ENCODE measurements at regions not wholly inside any gene's neighbourhood (a gene's known extent, or its start where the extent isn't known, plus 50 kb on each side); places are given as distances from the start of the nearest gene placed in this dataset.
"Not testable (repeated sequence)": the region's sequence is repeated elsewhere in the genome, so short reads cannot be mapped to it uniquely, and the experiment has no call there.

GRCh38 chr3:163384383-163384782 lies 1693.9 kb downstream of the SI start:
- no peak overlapping the region for H3K4me3 ChIP-seq (ENCODE audit: low read length)
- no peak for DNase-seq (ENCODE audit: low read depth)
- no peak for TF ChIP-seq CTCF (conservative IDR thresholded peaks at IDR 0.05; ENCODE audit: low read length)

DNA sequence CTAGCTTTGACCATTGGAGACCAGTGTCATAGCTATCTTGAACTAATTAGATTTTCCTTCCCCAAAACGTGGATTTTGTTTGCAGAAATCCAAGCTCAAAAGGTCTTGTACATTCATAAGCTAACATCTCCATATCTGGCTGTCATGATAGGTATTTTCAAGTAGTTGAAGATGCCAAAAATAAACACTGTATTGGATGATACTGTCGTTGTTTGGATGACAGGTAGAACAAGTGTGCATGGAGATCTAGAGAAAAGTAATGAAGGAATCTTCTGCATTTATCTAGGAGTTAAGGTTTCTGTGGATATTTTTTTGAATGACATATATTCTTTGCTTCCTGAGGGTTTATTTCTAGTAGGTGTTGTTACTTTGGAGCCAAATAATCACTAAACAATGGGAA lies 1696.1 kb downstream of the SI start:
- no peak for TF ChIP-seq CTCF (conservative IDR thresholded peaks at IDR 0.05; ENCODE audit: low read length)

DNA sequence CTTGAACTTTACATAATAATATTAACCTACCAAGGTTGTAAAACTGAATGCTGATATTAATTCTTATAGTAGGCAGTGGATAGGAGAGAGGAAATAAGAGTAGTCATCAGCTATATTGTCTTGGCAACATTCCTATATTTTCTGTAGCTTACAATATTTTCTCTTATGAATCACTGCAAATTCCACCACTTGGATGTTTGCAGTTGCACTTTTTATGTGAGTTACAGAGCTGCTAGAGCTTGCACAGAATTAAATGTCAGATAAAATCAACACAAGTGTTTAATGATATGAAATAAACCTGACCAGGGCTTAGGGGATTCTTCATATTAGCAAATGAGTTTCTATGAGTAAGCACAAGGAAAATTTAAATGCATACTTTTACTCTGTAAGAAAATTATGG lies 1710.1 kb downstream of the SI start:
- no peak overlapping the region for H3K4me3 ChIP-seq (ENCODE audit: low read length)
- TF ChIP-seq CTCF (conservative IDR thresholded peaks at IDR 0.05; ENCODE audit: low read length), result no peak
- no peak for DNase-seq (ENCODE audit: low read depth)

More for the DNA sequence above, 1696.1 kb downstream of the SI start:
- H3K4me3 ChIP-seq (ENCODE audit: low read length), result no peak overlapping the region
- no peak for DNase-seq (ENCODE audit: low read depth)

DNA sequence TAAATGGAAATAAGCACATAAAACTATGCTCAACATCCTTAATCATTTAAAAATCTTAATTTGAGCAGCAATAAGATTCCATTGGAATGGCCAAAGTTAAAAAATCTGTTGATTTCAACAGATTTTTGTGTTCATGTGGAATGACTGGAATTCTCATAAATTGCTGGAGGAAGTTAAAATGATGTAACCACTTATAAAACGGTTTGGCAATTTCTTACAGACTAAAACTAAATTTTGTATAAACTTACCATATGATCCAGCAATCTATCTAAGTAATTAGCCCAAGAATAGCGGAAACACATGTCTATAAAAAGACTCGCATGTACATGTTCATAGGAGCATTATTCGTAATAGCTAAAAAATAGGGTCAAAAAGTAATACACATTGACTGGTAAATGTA lies 1713.6 kb downstream of the SI start:
- no peak for DNase-seq (ENCODE audit: low read depth)
- H3K4me3 ChIP-seq (ENCODE audit: low read length), result no peak overlapping the region
- no peak for TF ChIP-seq CTCF (conservative IDR thresholded peaks at IDR 0.05; ENCODE audit: low read length)

DNA sequence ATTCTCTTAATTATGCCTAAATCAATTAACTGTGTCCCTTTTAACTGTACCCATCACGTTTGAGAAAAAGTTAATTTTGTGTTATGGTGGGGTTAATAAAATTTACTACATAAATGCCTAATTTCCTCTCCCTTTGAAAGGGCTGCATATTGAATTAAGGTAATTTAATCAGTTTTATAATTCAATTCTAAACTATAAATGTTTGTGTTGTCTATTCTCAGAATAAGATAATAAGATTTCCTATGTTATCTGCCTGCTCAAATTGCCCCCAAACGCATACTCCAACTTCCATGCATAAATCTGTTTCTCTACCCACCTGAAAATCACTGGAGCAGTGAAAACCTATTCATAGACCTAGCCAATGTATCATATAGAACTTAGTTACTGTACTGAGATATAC lies 1716.1 kb downstream of the SI start:
- H3K4me3 ChIP-seq (ENCODE audit: low read length), result no peak overlapping the region
- DNase-seq (ENCODE audit: low read depth), result no peak
- TF ChIP-seq CTCF (conservative IDR thresholded peaks at IDR 0.05; ENCODE audit: low read length), result no peak

DNA sequence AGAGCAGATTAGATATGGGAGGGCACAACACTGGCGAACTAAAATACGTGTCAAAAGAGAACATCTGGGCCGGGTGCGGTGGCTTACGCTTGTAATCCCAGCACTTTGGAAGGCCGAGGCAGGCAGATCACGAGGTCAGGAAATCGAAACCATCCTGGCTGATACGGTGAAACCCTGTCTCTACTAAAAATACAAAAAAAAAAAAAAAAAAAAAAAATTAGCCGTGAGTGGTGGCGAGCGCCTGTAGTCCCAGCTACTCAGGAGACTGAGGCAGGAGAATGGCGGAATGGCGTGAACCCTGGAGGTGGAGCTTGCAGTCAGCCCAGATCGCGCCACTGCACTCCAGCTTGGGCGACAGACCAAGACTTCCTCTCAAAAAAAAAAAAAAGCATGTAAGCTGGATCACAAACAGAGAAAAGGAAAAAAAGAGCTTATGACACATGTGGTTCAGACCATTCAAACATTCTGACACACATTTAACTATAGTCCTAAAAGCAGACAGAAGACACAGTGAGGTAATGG lies 1716.9 kb downstream of the SI start:
- H3K4me3 ChIP-seq (ENCODE audit: low read length); DNase-seq (ENCODE audit: low read depth): not testable (repeated sequence)

DNA sequence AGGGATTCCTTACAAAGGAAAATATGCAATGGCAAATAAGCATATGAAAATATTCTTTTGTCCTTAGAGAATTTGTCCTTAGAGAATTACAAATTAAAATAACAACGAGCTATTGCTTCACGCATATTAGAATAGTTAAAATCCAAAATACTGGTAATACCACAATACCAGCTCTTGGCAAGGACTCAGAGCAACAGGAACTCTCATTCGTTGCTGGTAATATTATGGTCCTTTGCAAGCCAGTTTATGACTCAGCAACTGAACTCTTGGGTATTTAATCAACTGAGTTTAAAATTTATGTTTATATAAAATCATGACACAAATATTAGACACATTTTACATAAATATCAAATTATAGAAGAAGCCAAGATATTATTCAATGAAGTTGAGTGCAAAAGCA lies 1730.4 kb downstream of the SI start:
- no peak for DNase-seq (ENCODE audit: low read depth)
- H3K4me3 ChIP-seq (ENCODE audit: low read length), result no peak overlapping the region
- no peak for TF ChIP-seq CTCF (conservative IDR thresholded peaks at IDR 0.05; ENCODE audit: low read length)

DNA sequence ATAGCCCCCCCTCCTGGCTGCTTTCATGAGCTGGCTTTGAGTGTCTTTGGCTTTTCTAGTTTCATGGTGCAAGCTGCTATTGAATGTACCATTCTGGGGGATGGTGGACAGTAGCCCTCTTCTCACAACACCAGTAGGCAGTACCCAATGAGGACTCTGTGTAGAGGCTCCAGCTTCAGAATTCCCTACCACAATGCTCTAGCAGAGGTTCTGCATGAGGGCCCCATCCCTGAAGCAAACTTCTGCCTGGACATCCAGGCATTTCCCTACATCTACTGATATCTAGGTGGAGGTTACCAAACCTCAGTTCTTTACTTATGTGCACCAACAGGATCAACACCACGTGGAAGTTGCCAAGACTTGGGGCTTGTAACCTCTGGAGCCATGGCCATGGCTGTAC lies 1742.9 kb downstream of the SI start:
- no peak for TF ChIP-seq CTCF (conservative IDR thresholded peaks at IDR 0.05; ENCODE audit: low read length)
- no peak for DNase-seq (ENCODE audit: low read depth)
- no peak overlapping the region for H3K4me3 ChIP-seq (ENCODE audit: low read length)
